SK-N-SH (cell line): ENCODE measurements at regions not wholly inside any gene's neighbourhood (a gene's known extent, or its start where the extent isn't known, plus 50 kb on each side); places are given as distances from the start of the nearest gene placed in this dataset.

Experiments
- CTCF ChIP-seq: fragments of 200-600 bp; sonication (generic); IDR thresholded peaks from 2 replicates; pipeline ENCODE4 v1.6.1; 2017; ENCODE audit warnings: antibody characterized with exemption, mild to moderate bottlenecking, moderate library complexity
- EZH2phosphoT487 ChIP-seq: fragments of 200-600 bp; sonication (generic); IDR thresholded peaks from 2 replicates; pipeline ENCODE4 v1.6.1; 2017; ENCODE audit warnings: low read depth, mixed run types, mild to moderate bottlenecking, antibody characterized with exemption, moderate library complexity, borderline replicate concordance
- GABPA ChIP-seq: IDR thresholded peaks from 2 replicates; pipeline ENCODE4 v1.4.0; 2012; ENCODE audit warnings: low read depth, mild to moderate bottlenecking
- MAX ChIP-seq: IDR thresholded peaks from 2 replicates; pipeline ENCODE4 v1.4.0; 2012; ENCODE audit warnings: low read depth
- POLR2AphosphoS5 ChIP-seq: IDR thresholded peaks from 2 replicates; pipeline ENCODE4 v1.6.1; 2012; ENCODE audit warnings: low read depth, low read length
- RFX5 ChIP-seq: IDR thresholded peaks from 2 replicates; pipeline ENCODE4 v1.6.1; 2012; ENCODE audit warnings: mild to moderate bottlenecking, improper control_type of control experiment, low read length
- TEAD4 ChIP-seq: IDR thresholded peaks from 2 replicates; pipeline ENCODE4 v1.4.0; 2012; ENCODE audit warnings: mild to moderate bottlenecking, borderline replicate concordance; ENCODE audit not compliant: insufficient read depth

- no peak for TF ChIP-seq EZH2phosphoT487
- no peak for TF ChIP-seq CTCF
- TF ChIP-seq POLR2AphosphoS5 = no peak
- TF ChIP-seq MAX = no peak
- no peak for TF ChIP-seq RFX5
- no peak for TF ChIP-seq TEAD4
- TF ChIP-seq GABPA = no peak
These were observed 233.6 kb downstream of the ZNF674 start for GRCh38 chrX:46311581-46312120.
